ENCODE measurements at regions not wholly inside any gene's neighbourhood (a gene's known extent, or its start where the extent isn't known, plus 50 kb on each side); places are given as distances from the start of the nearest gene placed in this dataset.

DNA sequence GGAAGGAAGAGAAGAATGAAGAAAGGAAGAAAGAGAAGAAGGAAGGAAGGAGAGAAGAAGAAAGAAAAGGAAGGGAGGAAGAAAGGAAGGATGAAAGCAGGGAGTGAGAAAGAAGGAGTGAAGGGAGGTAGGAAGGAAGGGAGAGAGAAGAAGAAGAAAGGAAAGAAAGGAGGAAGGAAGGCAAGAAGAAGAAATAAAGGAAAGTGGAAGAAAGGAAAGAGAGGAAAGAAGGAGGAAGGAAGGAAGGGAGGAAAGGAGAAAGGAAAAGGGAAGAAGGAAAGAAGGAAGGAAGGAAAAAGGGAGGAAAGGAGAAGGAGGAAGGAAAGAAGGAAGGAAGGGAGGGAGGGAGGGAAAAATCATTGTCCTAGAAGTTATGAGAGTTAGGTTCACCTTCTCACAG lies 696.6 kb upstream of the TMEM132C start:
- no peak overlapping the region for H3K27ac ChIP-seq (ENCODE audit: low read length)
- no peak overlapping the region for H3K4me3 ChIP-seq (ENCODE audit: low read length)
- H3K27me3 ChIP-seq (ENCODE audit: insufficient read depth, low read depth, low read length): peaks cover 15% of the 10 kb centered on the region
- no peak overlapping the region for H2AFZ ChIP-seq (ENCODE audit: low read depth, low read length)
- H3K9me3 ChIP-seq (ENCODE audit: low read length): no peaks in the 10 kb centered on the region
- H4K20me1 ChIP-seq (ENCODE audit: insufficient read depth): no peaks in the 10 kb centered on the region
- H3K9ac ChIP-seq (ENCODE audit: low read length): no peak overlapping the region
- H3K4me2 ChIP-seq (ENCODE audit: low read length): no peak overlapping the region
- TF ChIP-seq POLR2AphosphoS5 (IDR thresholded peaks at IDR 0.05) (no peak), EZH2 (IDR thresholded peaks at IDR 0.05; ENCODE audit: borderline replicate concordance, insufficient read depth, low read length, poor library complexity, severe bottlenecking) (no peak), RAD21 (conservative IDR thresholded peaks at IDR 0.05) (no peak), TAF1 (IDR thresholded peaks at IDR 0.05; ENCODE audit: low read depth) (no peak), EP300 (conservative IDR thresholded peaks at IDR 0.05; ENCODE audit: poor library complexity, severe bottlenecking) (no peak), SMC3 (conservative IDR thresholded peaks at IDR 0.05; ENCODE audit: poor library complexity) (no peak), MXI1 (conservative IDR thresholded peaks at IDR 0.05; ENCODE audit: poor library complexity, severe bottlenecking) (no peak)
- TF ChIP-seq, protein P1, sequence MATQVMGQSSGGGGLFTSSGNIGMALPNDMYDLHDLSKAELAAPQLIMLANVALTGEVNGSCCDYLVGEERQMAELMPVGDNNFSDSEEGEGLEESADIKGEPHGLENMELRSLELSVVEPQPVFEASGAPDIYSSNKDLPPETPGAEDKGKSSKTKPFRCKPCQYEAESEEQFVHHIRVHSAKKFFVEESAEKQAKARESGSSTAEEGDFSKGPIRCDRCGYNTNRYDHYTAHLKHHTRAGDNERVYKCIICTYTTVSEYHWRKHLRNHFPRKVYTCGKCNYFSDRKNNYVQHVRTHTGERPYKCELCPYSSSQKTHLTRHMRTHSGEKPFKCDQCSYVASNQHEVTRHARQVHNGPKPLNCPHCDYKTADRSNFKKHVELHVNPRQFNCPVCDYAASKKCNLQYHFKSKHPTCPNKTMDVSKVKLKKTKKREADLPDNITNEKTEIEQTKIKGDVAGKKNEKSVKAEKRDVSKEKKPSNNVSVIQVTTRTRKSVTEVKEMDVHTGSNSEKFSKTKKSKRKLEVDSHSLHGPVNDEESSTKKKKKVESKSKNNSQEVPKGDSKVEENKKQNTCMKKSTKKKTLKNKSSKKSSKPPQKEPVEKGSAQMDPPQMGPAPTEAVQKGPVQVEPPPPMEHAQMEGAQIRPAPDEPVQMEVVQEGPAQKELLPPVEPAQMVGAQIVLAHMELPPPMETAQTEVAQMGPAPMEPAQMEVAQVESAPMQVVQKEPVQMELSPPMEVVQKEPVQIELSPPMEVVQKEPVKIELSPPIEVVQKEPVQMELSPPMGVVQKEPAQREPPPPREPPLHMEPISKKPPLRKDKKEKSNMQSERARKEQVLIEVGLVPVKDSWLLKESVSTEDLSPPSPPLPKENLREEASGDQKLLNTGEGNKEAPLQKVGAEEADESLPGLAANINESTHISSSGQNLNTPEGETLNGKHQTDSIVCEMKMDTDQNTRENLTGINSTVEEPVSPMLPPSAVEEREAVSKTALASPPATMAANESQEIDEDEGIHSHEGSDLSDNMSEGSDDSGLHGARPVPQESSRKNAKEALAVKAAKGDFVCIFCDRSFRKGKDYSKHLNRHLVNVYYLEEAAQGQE (IDR thresholded peaks at IDR 0.05; ENCODE audit: borderline replicate concordance): no peak
- TF ChIP-seq, protein P2, sequence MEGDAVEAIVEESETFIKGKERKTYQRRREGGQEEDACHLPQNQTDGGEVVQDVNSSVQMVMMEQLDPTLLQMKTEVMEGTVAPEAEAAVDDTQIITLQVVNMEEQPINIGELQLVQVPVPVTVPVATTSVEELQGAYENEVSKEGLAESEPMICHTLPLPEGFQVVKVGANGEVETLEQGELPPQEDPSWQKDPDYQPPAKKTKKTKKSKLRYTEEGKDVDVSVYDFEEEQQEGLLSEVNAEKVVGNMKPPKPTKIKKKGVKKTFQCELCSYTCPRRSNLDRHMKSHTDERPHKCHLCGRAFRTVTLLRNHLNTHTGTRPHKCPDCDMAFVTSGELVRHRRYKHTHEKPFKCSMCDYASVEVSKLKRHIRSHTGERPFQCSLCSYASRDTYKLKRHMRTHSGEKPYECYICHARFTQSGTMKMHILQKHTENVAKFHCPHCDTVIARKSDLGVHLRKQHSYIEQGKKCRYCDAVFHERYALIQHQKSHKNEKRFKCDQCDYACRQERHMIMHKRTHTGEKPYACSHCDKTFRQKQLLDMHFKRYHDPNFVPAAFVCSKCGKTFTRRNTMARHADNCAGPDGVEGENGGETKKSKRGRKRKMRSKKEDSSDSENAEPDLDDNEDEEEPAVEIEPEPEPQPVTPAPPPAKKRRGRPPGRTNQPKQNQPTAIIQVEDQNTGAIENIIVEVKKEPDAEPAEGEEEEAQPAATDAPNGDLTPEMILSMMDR (IDR thresholded peaks at IDR 0.05; ENCODE audit: poor library complexity, severe bottlenecking): no peak
- H3F3A ChIP-seq (ENCODE audit: insufficient read depth, low read length, poor library complexity, severe bottlenecking): no peaks in the 10 kb centered on the region
- H3K79me2 ChIP-seq (replicated peaks; ENCODE audit: insufficient read depth, low read length): no peaks in the 10 kb centered on the region
- H3K9me2 ChIP-seq (ENCODE audit: insufficient read depth, low read length): no peaks in the 10 kb centered on the region
- no peaks in the 10 kb centered on the region for H3K36me3 ChIP-seq (ENCODE audit: insufficient read depth, low read length)

DNA sequence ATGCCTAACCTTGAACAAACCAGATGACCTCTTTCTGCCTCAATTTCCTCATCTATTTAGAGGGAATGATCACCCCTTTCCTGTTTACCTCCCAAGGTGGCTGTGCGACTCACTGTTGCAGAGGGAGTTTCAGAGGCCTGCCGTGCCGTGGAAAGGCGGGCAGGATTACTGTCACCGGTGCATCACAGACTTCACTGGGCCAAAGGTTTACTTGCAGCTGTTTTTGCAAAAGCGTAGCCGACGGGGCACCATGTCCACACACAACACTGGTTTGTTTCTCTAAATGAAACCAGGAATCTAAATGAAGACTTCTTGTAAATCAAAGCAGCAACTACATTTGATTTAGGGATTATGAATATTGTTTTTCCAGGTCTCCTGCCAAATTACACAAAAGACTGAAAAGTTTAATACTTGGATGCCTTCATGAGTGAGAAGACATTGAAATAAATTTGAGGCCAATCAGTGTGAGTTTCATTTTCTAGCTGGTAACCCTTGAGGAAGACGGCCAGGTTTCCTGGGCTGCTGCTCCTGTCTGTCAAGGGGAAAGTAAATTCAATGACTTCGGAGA lies 696.1 kb upstream of the TMEM132C start:
- H3K9ac ChIP-seq (ENCODE audit: low read length): no peak overlapping the region
- H3K4me3 ChIP-seq (ENCODE audit: low read length): no peak overlapping the region
- H3K36me3 ChIP-seq (ENCODE audit: insufficient read depth, low read length): no peaks in the 10 kb centered on the region
- no peaks in the 10 kb centered on the region for H3K9me2 ChIP-seq (ENCODE audit: insufficient read depth, low read length)
- H3K27me3 ChIP-seq (ENCODE audit: insufficient read depth, low read depth, low read length): peaks cover 15% of the 10 kb centered on the region
- no peaks in the 10 kb centered on the region for H3K9me3 ChIP-seq (ENCODE audit: low read length)
- no peak overlapping the region for H2AFZ ChIP-seq (ENCODE audit: low read depth, low read length)
- H3K4me2 ChIP-seq (ENCODE audit: low read length): no peak overlapping the region
- TF ChIP-seq RAD21 (conservative IDR thresholded peaks at IDR 0.05) (no peak), EZH2 (IDR thresholded peaks at IDR 0.05; ENCODE audit: borderline replicate concordance, insufficient read depth, low read length, poor library complexity, severe bottlenecking) (no peak), MXI1 (conservative IDR thresholded peaks at IDR 0.05; ENCODE audit: poor library complexity, severe bottlenecking) (no peak), EP300 (conservative IDR thresholded peaks at IDR 0.05; ENCODE audit: poor library complexity, severe bottlenecking) (no peak), TAF1 (IDR thresholded peaks at IDR 0.05; ENCODE audit: low read depth) (no peak), SMC3 (conservative IDR thresholded peaks at IDR 0.05; ENCODE audit: poor library complexity) (no peak), POLR2AphosphoS5 (IDR thresholded peaks at IDR 0.05) (no peak)
- TF ChIP-seq, protein P1 (IDR thresholded peaks at IDR 0.05; ENCODE audit: borderline replicate concordance): no peak
- TF ChIP-seq, protein P2 (IDR thresholded peaks at IDR 0.05; ENCODE audit: poor library complexity, severe bottlenecking): no peak
- no peaks in the 10 kb centered on the region for H3K79me2 ChIP-seq (replicated peaks; ENCODE audit: insufficient read depth, low read length)
- H3F3A ChIP-seq (ENCODE audit: insufficient read depth, low read length, poor library complexity, severe bottlenecking): no peaks in the 10 kb centered on the region
- no peak overlapping the region for H3K27ac ChIP-seq (ENCODE audit: low read length)
- no peaks in the 10 kb centered on the region for H4K20me1 ChIP-seq (ENCODE audit: insufficient read depth)
